IPS-20b (cell line): ENCODE measurements at regions not wholly inside any gene's neighbourhood (a gene's known extent, or its start where the extent isn't known, plus 50 kb on each side); places are given as distances from the start of the nearest gene placed in this dataset.

Experiments
- H3K27ac ChIP-seq: one replicate; pipeline ENCODE4 v1.5.1; 2013; ENCODE audit warnings: low read length
- H3K27me3 ChIP-seq: 2 replicates; pipeline ENCODE4 v1.6.1; 2013; ENCODE audit warnings: mild to moderate bottlenecking, low read length, inconsistent platforms; ENCODE audit not compliant: insufficient read depth
- H3K36me3 ChIP-seq: 2 replicates; pipeline ENCODE4 v1.6.1; 2013; ENCODE audit warnings: low read depth, mild to moderate bottlenecking, inconsistent platforms, low read length, moderate library complexity; ENCODE audit not compliant: insufficient read depth
- H3K4me1 ChIP-seq: 2 replicates; pipeline ENCODE4 v1.6.1; 2013; ENCODE audit warnings: mild to moderate bottlenecking, control low read depth, inconsistent platforms, low read length, moderate library complexity; ENCODE audit not compliant: insufficient read depth
- H3K4me3 ChIP-seq: 2 replicates; pipeline ENCODE4 v1.5.1; 2013; ENCODE audit warnings: mild to moderate bottlenecking, low read length, inconsistent platforms
- H3K9ac ChIP-seq: 2 replicates; pipeline ENCODE4 v1.6.1; 2013; ENCODE audit warnings: low read depth, mild to moderate bottlenecking, inconsistent platforms, low read length, moderate library complexity
- H3K9me3 ChIP-seq: 2 replicates; pipeline ENCODE4 v1.6.1; 2013; ENCODE audit warnings: mild to moderate bottlenecking, low read depth, low read length, inconsistent platforms; ENCODE audit not compliant: insufficient read depth

- Histone ChIP-seq H3K27me3 (no peaks in the 10 kb centered on the region), H3K4me3 (no peak overlapping the region), H3K27ac (no peak overlapping the region), H3K9ac (no peak overlapping the region), H3K4me1 (no peaks in the 10 kb centered on the region), H3K36me3 (no peaks in the 10 kb centered on the region), H3K9me3 (no peaks in the 10 kb centered on the region)
Observed at GRCh38 chr15:93418566-93418965, 329.6 kb upstream of the RGMA start.

- Histone ChIP-seq H3K27ac (no peak overlapping the region), H3K9me3 (no peaks in the 10 kb centered on the region), H3K27me3 (no peaks in the 10 kb centered on the region), H3K4me1 (no peaks in the 10 kb centered on the region), H3K9ac (no peak overlapping the region), H3K4me3 (no peak overlapping the region), H3K36me3 (no peaks in the 10 kb centered on the region)
Observed at GRCh38 chr15:93417631-93418030, 328.6 kb upstream of the RGMA start.

- Histone ChIP-seq H3K4me1 (no peaks in the 10 kb centered on the region), H3K27ac (no peak overlapping the region), H3K27me3 (no peaks in the 10 kb centered on the region), H3K9me3 (no peaks in the 10 kb centered on the region), H3K9ac (no peak overlapping the region), H3K4me3 (no peak overlapping the region), H3K36me3 (no peaks in the 10 kb centered on the region)
Observed at GRCh38 chr15:93417156-93417555, 328.1 kb upstream of the RGMA start.

GRCh38 chr15:93415576-93415975 lies 326.6 kb upstream of the RGMA start:
- H3K9me3 ChIP-seq: no peaks in the 10 kb centered on the region
- no peaks in the 10 kb centered on the region for H3K27me3 ChIP-seq
- H3K4me1 ChIP-seq: no peaks in the 10 kb centered on the region
- no peak overlapping the region for H3K9ac ChIP-seq
- no peaks in the 10 kb centered on the region for H3K36me3 ChIP-seq
- no peak overlapping the region for H3K4me3 ChIP-seq
- H3K27ac ChIP-seq: no peak overlapping the region

- H3K9me3 ChIP-seq: no peaks in the 10 kb centered on the region
- H3K36me3 ChIP-seq: no peaks in the 10 kb centered on the region
- H3K27ac ChIP-seq: no peak overlapping the region
- no peak overlapping the region for H3K4me3 ChIP-seq
- H3K27me3 ChIP-seq: no peaks in the 10 kb centered on the region
- H3K4me1 ChIP-seq: no peaks in the 10 kb centered on the region
- no peak overlapping the region for H3K9ac ChIP-seq
Observed at GRCh38 chr15:93414576-93415231, 325.7 kb upstream of the RGMA start.

- no peaks in the 10 kb centered on the region for H3K9me3 ChIP-seq
- H3K9ac ChIP-seq: no peak overlapping the region
- no peaks in the 10 kb centered on the region for H3K36me3 ChIP-seq
- no peaks in the 10 kb centered on the region for H3K27me3 ChIP-seq
- no peaks in the 10 kb centered on the region for H3K4me1 ChIP-seq
- H3K27ac ChIP-seq: no peak overlapping the region
- no peak overlapping the region for H3K4me3 ChIP-seq
Observed at GRCh38 chr15:93413745-93414144, 324.7 kb upstream of the RGMA start.

GRCh38 chr15:93399121-93399520 lies 310.1 kb upstream of the RGMA start:
- Histone ChIP-seq H3K27me3 (no peaks in the 10 kb centered on the region), H3K9me3 (peaks cover 22% of the 10 kb centered on the region), H3K9ac (no peak overlapping the region), H3K4me1 (no peaks in the 10 kb centered on the region), H3K27ac (no peak overlapping the region), H3K4me3 (no peak overlapping the region), H3K36me3 (no peaks in the 10 kb centered on the region)

GRCh38 chr15:93389211-93389610 lies 300.2 kb upstream of the RGMA start:
- Histone ChIP-seq H3K36me3 (no peaks in the 10 kb centered on the region), H3K27ac (no peak overlapping the region), H3K9ac (no peak overlapping the region), H3K4me3 (no peak overlapping the region), H3K9me3 (no peaks in the 10 kb centered on the region), H3K27me3 (no peaks in the 10 kb centered on the region), H3K4me1 (no peaks in the 10 kb centered on the region)

GRCh38 chr15:93384886-93385285 lies 295.9 kb upstream of the RGMA start:
- H3K27ac ChIP-seq: no peak overlapping the region
- H3K4me3 ChIP-seq: no peak overlapping the region
- no peaks in the 10 kb centered on the region for H3K36me3 ChIP-seq
- H3K4me1 ChIP-seq: peaks cover 6% of the 10 kb centered on the region; the same call in 1 of the 2 replicates
- no peak overlapping the region for H3K9ac ChIP-seq
- no peaks in the 10 kb centered on the region for H3K9me3 ChIP-seq
- H3K27me3 ChIP-seq: no peaks in the 10 kb centered on the region

- H3K27me3 ChIP-seq: no peaks in the 10 kb centered on the region
Observed at GRCh38 chr15:93382200-93382820, 293.3 kb upstream of the RGMA start.

GRCh38 chr15:93378558-93378957 lies 289.5 kb upstream of the RGMA start:
- H3K4me3 ChIP-seq: no peak overlapping the region
- H3K27ac ChIP-seq: no peak overlapping the region
- no peaks in the 10 kb centered on the region for H3K36me3 ChIP-seq
- no peak overlapping the region for H3K9ac ChIP-seq
- H3K9me3 ChIP-seq: no peaks in the 10 kb centered on the region
- H3K4me1 ChIP-seq: peaks cover 6% of the 10 kb centered on the region; the same call in 1 of the 2 replicates
- no peaks in the 10 kb centered on the region for H3K27me3 ChIP-seq

More at GRCh38 chr15:93382200-93382820, 293.3 kb upstream of the RGMA start:
- Histone ChIP-seq H3K36me3 (no peaks in the 10 kb centered on the region), H3K9ac (no peak overlapping the region), H3K9me3 (no peaks in the 10 kb centered on the region), H3K4me3 (no peak overlapping the region), H3K4me1 (peaks cover 6% of the 10 kb centered on the region; the same call in 1 of the 2 replicates), H3K27ac (no peak overlapping the region)

- H3K4me1 ChIP-seq: no peaks in the 10 kb centered on the region
- no peaks in the 10 kb centered on the region for H3K36me3 ChIP-seq
- no peak overlapping the region for H3K27ac ChIP-seq
- no peak overlapping the region for H3K4me3 ChIP-seq
- no peaks in the 10 kb centered on the region for H3K27me3 ChIP-seq
- no peaks in the 10 kb centered on the region for H3K9me3 ChIP-seq
- no peak overlapping the region for H3K9ac ChIP-seq
Observed at GRCh38 chr15:93372865-93373223, 283.8 kb upstream of the RGMA start.
